Adrenal gland (tissue), 9 donors: ENCODE measurements at regions not wholly inside any gene's neighbourhood (a gene's known extent, or its start where the extent isn't known, plus 50 kb on each side); places are given as distances from the start of the nearest gene placed in this dataset.
"Not testable (repeated sequence)": the region's sequence is repeated elsewhere in the genome, so short reads cannot be mapped to it uniquely, and the experiment has no call there.

ENCODE experiments used
- DNase-seq, 7 donors: peaks; one replicate each; pipeline ENCODE4 v3.0.0-alpha.2; 2019 to 2020
- H3K27ac ChIP-seq, 5 donors: fragments of 200-600 bp; sonication (generic) in 4 of 5; 1 replicate in 3 of 5; 2 replicates in 2 of 5; pipeline versions ENCODE4 v1.5.1 to v1.8.0; 2016 to 2020; ENCODE audit warnings: mild to moderate bottlenecking in 1 of 5
- H3K27me3 ChIP-seq: fragments of 200-600 bp; 2 replicates; pipeline ENCODE4 v1.8.0; 2021
- H3K36me3 ChIP-seq, 2 donors: fragments of 200-600 bp; replicated peaks in 1 of 2; 1 replicate in 1 of 2; 2 replicates in 1 of 2; pipeline versions ENCODE4 v1.5.1 to v1.8.0; 2018 to 2022
- H3K4me1 ChIP-seq, 2 donors: fragments of 200-600 bp; replicated peaks in 1 of 2; 1 replicate in 1 of 2; 2 replicates in 1 of 2; pipeline versions ENCODE4 v1.5.1 to v1.8.0; 2018 to 2021
- H3K4me3 ChIP-seq, 4 donors: fragments of 200-600 bp; sonication (generic) in 3 of 4; one replicate each; pipeline ENCODE4 v1.5.1; 2016 to 2018
- H3K9me3 ChIP-seq, 3 donors: fragments of 200-600 bp; sonication (generic) in 1 of 3; replicated peaks in 1 of 3; 1 replicate in 2 of 3; 2 replicates in 1 of 3; pipeline versions ENCODE4 v1.5.1 to v1.8.0; 2016 to 2021
- CTCF ChIP-seq, 6 experiments: fragments of 450-650 bp in 4 of 6; fragments of 200-600 bp in 2 of 6; sonication (generic) in 1 of 6; IDR thresholded peaks; 1 replicate in 5 of 6; 2 replicates in 1 of 6; pipeline versions ENCODE4 v1.5.1 to v1.8.0; 2016 to 2021; ENCODE audit warnings: antibody characterized with exemption in 6 of 6, mild to moderate bottlenecking in 2 of 6, moderate library complexity in 1 of 6
- POLR2A ChIP-seq, 2 donors: fragments of 450-650 bp; IDR thresholded peaks; one replicate each; pipeline ENCODE4 v1.6.1; 2017; ENCODE audit warnings: antibody characterized with exemption in 2 of 2, mild to moderate bottlenecking in 2 of 2, moderate library complexity in 1 of 2
- WGBS, 4 donors: extraction: QIAGEN DNeasy Blood & Tissue Kit in 2 of 4; methylation state at CpG; one replicate each; pipeline versions ENCODE4 v1.1.5 to v1.1.7; 2013 to 2017; 5-methylcytosine and 5-hydroxymethylcytosine counted together
- intact Hi-C, 2 donors: fragments of 100-400 bp; cut with DNase I; formaldehyde crosslinking; loops; one replicate each; pipeline versions ENCODE4 v1.14.1 to v1.15.0; 2022 to 2023
- donor health status: healthy with polysubstance abuse.
- donor health status: Bipolar disorder and iron deficiency.
- donor health status: DM: yes; HTN: yes; CAD: no.
- donor health status: DM: no; HTN: no; CAD: no.
- donor health status: DM: no; HTN: no; CAD: no.

- intact Hi-C loops = no loop called here
- no peak for DNase-seq
- no peaks in the 10 kb centered on the region for H3K36me3 ChIP-seq
- no peaks in the 10 kb centered on the region for H3K9me3 ChIP-seq
- TF ChIP-seq CTCF (IDR thresholded peaks at IDR 0.05) = no peak
- no peak for TF ChIP-seq POLR2A (IDR thresholded peaks at IDR 0.05)
- 61 to 70% (median 62%) methylated on average over 6 of the region's 6 CpGs for WGBS, 4 donors
- no peaks in the 10 kb centered on the region for H3K4me1 ChIP-seq
- H3K27me3 ChIP-seq = peaks cover 8% of the 10 kb centered on the region
- no peak overlapping the region for H3K4me3 ChIP-seq
- H3K27ac ChIP-seq = no peak overlapping the region
Observed at GRCh38 chr17:71801301-71801700, 319.5 kb upstream of the SOX9 start.

- H3K4me1 ChIP-seq = no peaks in the 10 kb centered on the region
- H3K9me3 ChIP-seq = no peaks in the 10 kb centered on the region
- WGBS, 4 donors = 84 to 93% (median 86%) methylated on average over 3 of the region's 3 CpGs
- no peak for TF ChIP-seq POLR2A (IDR thresholded peaks at IDR 0.05)
- no peak for TF ChIP-seq CTCF (IDR thresholded peaks at IDR 0.05)
- H3K27me3 ChIP-seq = peaks cover 10% of the 10 kb centered on the region
- no peak overlapping the region for H3K4me3 ChIP-seq
- no peak overlapping the region for H3K27ac ChIP-seq
- intact Hi-C loops = no loop called here
- no peak for DNase-seq
- H3K36me3 ChIP-seq = no peaks in the 10 kb centered on the region
Observed at GRCh38 chr17:71802663-71803062, 318.2 kb upstream of the SOX9 start.

GRCh38 chr17:71803656-71804284 lies 317.1 kb upstream of the SOX9 start:
- TF ChIP-seq POLR2A (IDR thresholded peaks at IDR 0.05) = no peak
- TF ChIP-seq CTCF (IDR thresholded peaks at IDR 0.05) = no peak
- WGBS, 4 donors = 89 to 97% (median 95%) methylated on average over 1 of the region's 1 CpG
- DNase-seq = no peak
- Histone ChIP-seq H3K27me3 (peaks cover 10% of the 10 kb centered on the region), H3K4me3 (no peak overlapping the region), H3K4me1 (no peaks in the 10 kb centered on the region), H3K9me3 (no peaks in the 10 kb centered on the region), H3K36me3 (no peaks in the 10 kb centered on the region), H3K27ac (no peak overlapping the region)
- intact Hi-C loops = no loop called here

- H3K9me3 ChIP-seq = no peaks in the 10 kb centered on the region
- DNase-seq = no peak
Observed at GRCh38 chr17:71809537-71809936, 311.3 kb upstream of the SOX9 start.

GRCh38 chr17:71813861-71814260 lies 307.0 kb upstream of the SOX9 start:
- H3K4me1 ChIP-seq, intact Hi-C loops, H3K27ac ChIP-seq, H3K4me3 ChIP-seq, H3K27me3 ChIP-seq, H3K9me3 ChIP-seq, DNase-seq, H3K36me3 ChIP-seq: not testable (repeated sequence)

More at GRCh38 chr17:71809537-71809936, 311.3 kb upstream of the SOX9 start:
- Histone ChIP-seq H3K27ac (no peak overlapping the region), H3K27me3 (peaks cover 3% of the 10 kb centered on the region), H3K4me3 (no peak overlapping the region), H3K4me1 (no peaks in the 10 kb centered on the region), H3K36me3 (no peaks in the 10 kb centered on the region)
- intact Hi-C loops = no loop called here
- TF ChIP-seq CTCF (IDR thresholded peaks at IDR 0.05) (no peak), POLR2A (IDR thresholded peaks at IDR 0.05) (no peak)
